ENCODE measurements at regions not wholly inside any gene's neighbourhood (a gene's known extent, or its start where the extent isn't known, plus 50 kb on each side); places are given as distances from the start of the nearest gene placed in this dataset.

- DNase-seq (ENCODE audit: low read depth in 2 of 2) = no peak
Measured at GRCh38 chr5:163622799-163623198, 117.4 kb downstream of the MAT2B start.

- no peak for DNase-seq (ENCODE audit: low read depth in 2 of 2)
Measured at GRCh38 chr5:163623524-163623923, 118.1 kb downstream of the MAT2B start.

GRCh38 chr5:163623986-163624385, 118.6 kb downstream of the MAT2B start:
- no peak for DNase-seq (ENCODE audit: low read depth in 2 of 2)

- DNase-seq (ENCODE audit: low read depth in 2 of 2) = no peak
Measured at GRCh38 chr5:163624431-163624830, 119.0 kb downstream of the MAT2B start.

GRCh38 chr5:163626904-163627434, 121.5 kb downstream of the MAT2B start:
- DNase-seq (ENCODE audit: low read depth in 2 of 2) = no peak

GRCh38 chr5:163631856-163632255, 126.4 kb downstream of the MAT2B start:
- DNase-seq (ENCODE audit: low read depth in 2 of 2) = no peak

GRCh38 chr5:163633926-163634460, 128.6 kb downstream of the MAT2B start:
- no peak for DNase-seq (ENCODE audit: low read depth in 2 of 2)

DNA sequence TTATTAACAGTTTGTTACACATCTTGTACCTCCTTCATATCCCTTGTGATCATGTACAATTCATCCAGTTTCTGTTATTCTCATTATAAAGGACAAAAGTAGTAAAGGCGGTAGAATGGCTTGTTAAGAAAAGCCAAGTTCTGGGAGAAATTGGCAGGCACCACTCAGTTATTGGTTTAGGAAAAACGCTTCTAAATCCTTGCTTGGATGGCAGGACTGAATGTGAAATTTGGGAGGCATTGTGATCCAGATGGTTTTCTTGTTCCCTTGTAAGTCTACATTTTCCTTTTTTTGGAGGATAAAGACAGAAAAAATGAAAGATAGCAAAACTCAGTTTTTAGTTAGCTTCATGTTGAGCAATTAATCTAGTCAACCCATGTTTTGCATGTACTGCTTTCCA, 130.2 kb downstream of the MAT2B start:
- no peak for DNase-seq (ENCODE audit: low read depth in 2 of 2)

- DNase-seq (ENCODE audit: low read depth in 2 of 2) = no peak
Measured at GRCh38 chr5:163642904-163643303, 137.5 kb downstream of the MAT2B start.

DNA sequence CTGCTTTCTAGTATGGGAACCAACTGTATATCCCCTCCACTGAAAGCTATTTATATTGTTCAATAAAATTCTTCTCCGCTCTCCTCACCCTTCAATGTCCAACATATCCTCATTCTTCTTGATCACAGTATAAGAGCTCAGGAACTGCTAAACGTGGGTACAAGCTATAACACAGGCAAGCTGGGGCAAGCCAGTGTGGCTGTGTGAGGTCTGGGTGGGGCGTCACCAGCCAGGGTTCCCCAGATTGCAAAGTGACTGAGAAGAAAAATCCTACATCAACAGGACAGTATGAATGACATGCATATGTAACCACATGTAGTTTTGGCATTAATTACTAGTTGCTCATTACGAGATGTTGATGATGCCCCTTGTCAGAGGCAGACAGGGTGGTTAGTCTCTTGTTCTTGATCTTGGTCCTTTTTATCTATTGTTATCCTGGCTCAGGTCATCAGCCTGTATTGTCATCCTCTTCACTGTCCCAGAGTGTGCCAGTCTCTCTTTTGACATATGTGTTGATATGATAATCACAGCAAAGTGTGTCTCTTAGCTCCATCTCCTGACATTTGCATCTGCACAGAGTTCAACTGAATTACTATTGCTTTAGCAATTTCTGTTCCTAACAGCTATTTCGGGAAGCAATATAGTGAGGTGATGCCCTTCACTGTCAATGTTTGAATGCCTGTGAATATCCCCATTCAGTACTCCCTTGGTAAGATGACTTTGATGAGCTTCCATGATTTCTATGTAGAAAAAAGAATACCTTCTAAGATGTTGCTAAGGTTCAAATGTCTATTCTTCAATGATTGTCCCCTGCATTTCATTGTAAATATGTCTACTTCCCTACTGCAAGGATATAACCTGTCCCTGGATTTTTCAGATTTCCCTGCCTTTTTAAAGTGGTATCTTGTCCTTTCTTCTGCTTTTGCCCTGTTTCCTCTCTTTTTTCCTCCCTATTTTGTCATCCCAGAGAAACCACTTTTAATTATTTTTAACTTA, 140.3 kb downstream of the MAT2B start:
- DNase-seq (ENCODE audit: low read depth in 2 of 2) = no peak

DNA sequence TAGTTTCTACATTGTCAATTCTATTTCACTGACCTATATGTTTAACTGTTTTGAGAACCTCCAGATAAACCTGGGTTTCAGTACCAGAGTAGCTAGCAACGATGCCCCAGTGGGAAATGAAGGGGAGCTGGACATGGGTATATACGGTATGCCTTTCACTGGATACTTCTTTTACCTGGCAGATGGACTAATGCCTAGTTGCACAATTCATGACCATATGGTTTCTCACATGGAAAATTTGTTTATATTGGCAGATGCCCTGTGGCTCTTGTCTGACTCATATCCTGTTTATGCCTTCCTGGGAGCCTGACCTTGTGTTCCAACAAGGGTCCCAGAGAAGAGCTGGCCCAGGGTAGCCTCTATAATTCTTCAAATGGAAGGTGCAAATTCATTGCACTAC, 144.1 kb downstream of the MAT2B start:
- no peak for DNase-seq (ENCODE audit: low read depth in 2 of 2)

DNA sequence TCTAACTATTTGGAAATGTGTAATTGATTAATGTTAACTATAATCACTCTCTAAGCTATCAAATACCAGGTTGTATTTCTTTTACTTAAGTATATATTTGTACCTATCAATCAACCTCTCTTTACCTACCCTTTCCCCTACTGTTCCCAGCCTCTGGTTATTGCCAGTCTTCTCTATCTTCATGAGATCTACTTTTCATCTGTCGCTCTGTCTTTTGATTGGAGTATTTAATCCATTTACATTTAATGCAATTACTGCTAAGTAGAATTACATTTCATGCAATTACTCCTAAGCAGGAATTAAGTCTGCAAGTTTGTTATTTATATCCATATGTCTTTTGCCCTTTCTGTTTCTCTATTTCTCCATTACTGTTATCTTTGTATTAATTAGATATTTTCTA, 148.1 kb downstream of the MAT2B start:
- no peak for DNase-seq (ENCODE audit: low read depth in 2 of 2)

GRCh38 chr5:163658702-163659567, 153.5 kb downstream of the MAT2B start:
- DNase-seq (ENCODE audit: low read depth in 2 of 2) = no peak

DNA sequence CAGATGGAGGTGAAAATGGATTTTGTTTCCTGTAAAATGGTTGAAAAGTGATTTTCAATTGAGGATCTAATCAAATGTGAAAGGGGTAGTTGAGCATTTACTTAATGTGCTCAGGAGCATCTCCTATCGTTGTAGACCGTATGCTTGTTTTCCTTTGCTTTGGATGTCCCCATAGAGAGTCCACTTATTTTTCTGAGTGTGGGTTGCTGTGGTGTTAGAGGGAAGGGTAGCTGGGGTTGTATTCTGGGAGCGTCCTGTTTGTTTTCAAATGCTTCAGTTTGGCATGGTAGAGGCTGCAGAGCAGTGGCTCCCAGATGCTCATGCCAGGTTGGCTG, 154.1 kb downstream of the MAT2B start:
- DNase-seq (ENCODE audit: low read depth in 2 of 2) = no peak

- no peak for DNase-seq (ENCODE audit: low read depth in 2 of 2)
Measured at GRCh38 chr5:163660486-163660885, 155.1 kb downstream of the MAT2B start.

- DNase-seq (ENCODE audit: low read depth in 2 of 2) = no peak
Measured at GRCh38 chr5:163661360-163661759, 155.9 kb downstream of the MAT2B start.

DNA sequence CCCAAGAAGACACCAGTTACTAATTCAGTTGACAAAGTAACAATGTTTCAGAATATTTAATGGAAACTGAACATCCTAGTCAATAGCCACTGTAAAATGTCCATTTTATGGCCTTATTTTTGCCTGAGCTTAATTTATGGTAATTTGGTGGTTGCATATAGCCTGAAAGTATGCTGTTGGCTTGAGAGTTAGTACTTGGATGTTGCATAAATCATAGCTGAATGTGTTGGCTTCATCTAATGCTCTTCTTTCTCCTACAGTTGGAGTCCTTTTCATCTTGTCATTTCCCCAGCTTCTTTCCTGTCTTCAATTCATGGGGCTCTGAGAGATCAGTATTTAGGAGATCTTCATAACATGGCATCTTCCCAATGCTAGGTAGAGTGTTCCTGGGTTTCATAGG, 164.6 kb downstream of the MAT2B start:
- no peak for DNase-seq (ENCODE audit: low read depth in 2 of 2)

GRCh38 chr5:163677092-163677491, 171.7 kb downstream of the MAT2B start:
- DNase-seq (ENCODE audit: low read depth in 2 of 2) = no peak

GRCh38 chr5:163682234-163682633, 176.8 kb downstream of the MAT2B start:
- no peak for DNase-seq (ENCODE audit: low read depth in 2 of 2)

GRCh38 chr5:163687414-163687813, 182.0 kb downstream of the MAT2B start:
- DNase-seq (ENCODE audit: low read depth in 2 of 2) = no peak

GRCh38 chr5:163692091-163692490, 186.7 kb downstream of the MAT2B start:
- no peak for DNase-seq (ENCODE audit: low read depth in 2 of 2)

All from stimulated activated CD4-positive, alpha-beta T cell treated with anti-CD3 and anti-CD28 coated beads, Interleukin-1b, Interleukin-23, amount 100 ng/mL, for 4 hours (primary cell).